HCT116 (cell line): ENCODE measurements at regions not wholly inside any gene's neighbourhood (a gene's known extent, or its start where the extent isn't known, plus 50 kb on each side); places are given as distances from the start of the nearest gene placed in this dataset.

Experiments used
- ATAC-seq: fragments of 200-7000 bp; cut with Tn5 transposase; 2 replicates; pipeline ENCODE4 v1.9.1; 2020; ENCODE audit warnings: mild to moderate bottlenecking, moderate library complexity
- BruUV-seq: library from RNA; stranded (reverse); fragments of 400-500 nt; replicated peaks from 2 replicates; lab custom pipeline; 2021; lab: Mats Ljungman, UMichigan
- CTCF ChIA-PET: fragments of 300-600 bp; sonication (Branson Sonifier 250); formaldehyde crosslinking; loops from one replicate; lab custom pipeline; 2021; ENCODE audit warnings: antibody characterized with exemption; lab: Charles Lee
- POLR2A ChIA-PET: fragments of 300-600, 350-600 bp; sonication (Branson Sonifier 250); formaldehyde crosslinking; loops from one replicate; lab custom pipeline; 2021; ENCODE audit warnings: antibody characterized with exemption; lab: Charles Lee
- RAD21 ChIA-PET, 2 experiments: fragments of 300-600 bp; sonication (Branson Sonifier 250); formaldehyde crosslinking; loops; one replicate each; lab custom pipeline; 2023; ENCODE audit warnings: low total read pairs in 2 of 2; ENCODE audit not compliant: uncharacterized antibody in 2 of 2, unreplicated experiment in 2 of 2, low non-redundant PET in 1 of 2; lab: Charles Lee
- DNase-seq: peaks from one replicate; pipeline ENCODE4 v3.0.0-alpha.2; 2010; ENCODE audit warnings: low read depth, low spot score
- H2AFZ ChIP-seq: fragments of 200-600 bp; shearing (Covaris generic), sonication (generic); 2 replicates; pipeline ENCODE4 v1.6.1; 2017; ENCODE audit warnings: low read depth, mixed run types, mixed read lengths, antibody characterized with exemption, low read length; ENCODE audit not compliant: poor library complexity, severe bottlenecking
- H3K27ac ChIP-seq: 2 replicates; pipeline ENCODE4 v1.5.1; 2012; ENCODE audit warnings: low read depth, low read length
- H3K27me3 ChIP-seq: fragments of 200-600 bp; sonication (generic); 2 replicates; pipeline ENCODE4 v1.6.1; 2016; ENCODE audit warnings: mixed run types, low read length, mixed read lengths; ENCODE audit not compliant: insufficient read depth
- H3K36me3 ChIP-seq, 2 experiments: fragments of 200-500 bp in 1 of 2; fragments of 200-600 bp in 1 of 2; sonication (Bioruptor generic) in 1 of 2; sonication (generic) in 1 of 2; 2 replicates each; pipeline versions ENCODE4 v1.5.1 to v1.6.1; 2014 to 2016; ENCODE audit warnings: low read length in 2 of 2, inconsistent platforms in 1 of 2, mixed read lengths in 1 of 2, mixed run types in 1 of 2; ENCODE audit not compliant: insufficient read depth in 2 of 2, control insufficient read depth in 1 of 2
- H3K4me1 ChIP-seq, 2 experiments: fragments of 200-600 bp in 1 of 2; sonication (generic) in 1 of 2; 2 replicates each; pipeline versions ENCODE4 v1.5.1 to v1.6.1; 2012 to 2017; ENCODE audit warnings: low read length in 2 of 2, inconsistent platforms in 1 of 2, mild to moderate bottlenecking in 1 of 2, mixed read lengths in 1 of 2, mixed run types in 1 of 2, moderate library complexity in 1 of 2; ENCODE audit not compliant: insufficient read depth in 2 of 2, control insufficient read depth in 1 of 2
- H3K4me2 ChIP-seq: fragments of 200-600 bp; sonication (generic); 2 replicates; pipeline ENCODE4 v1.6.1; 2017; ENCODE audit warnings: mixed run types, low read length, mixed read lengths
- H3K4me3 ChIP-seq, 2 experiments: fragments of 200-600 bp in 1 of 2; sonication (generic) in 1 of 2; replicated peaks in 1 of 2; 2 replicates each; pipeline ENCODE4 v1.5.1; 2011 to 2016; ENCODE audit warnings: low read length in 2 of 2, control low read depth in 1 of 2, low read depth in 1 of 2, mild to moderate bottlenecking in 1 of 2, mixed read lengths in 1 of 2, mixed run types in 1 of 2
- H3K79me2 ChIP-seq: fragments of 200-600 bp; sonication (generic); 2 replicates; pipeline ENCODE4 v1.6.1; 2017; ENCODE audit warnings: mild to moderate bottlenecking, mixed run types, low read length, moderate library complexity, mixed read lengths; ENCODE audit not compliant: insufficient read depth
- H3K9ac ChIP-seq: fragments of 200-600 bp; sonication (generic); 2 replicates; pipeline ENCODE4 v1.6.1; 2016; ENCODE audit warnings: low read length, mixed read lengths
- H3K9me2 ChIP-seq: fragments of 200-600 bp; sonication (generic), shearing (Covaris generic); 2 replicates; pipeline ENCODE4 v1.6.1; 2017; ENCODE audit warnings: mixed run types, mild to moderate bottlenecking, moderate library complexity; ENCODE audit not compliant: insufficient read depth
- H3K9me3 ChIP-seq, 2 experiments: fragments of 200-500 bp in 1 of 2; fragments of 200-600 bp in 1 of 2; sonication (Bioruptor generic) in 1 of 2; sonication (generic) in 1 of 2; 2 replicates each; pipeline ENCODE4 v1.6.1; 2014 to 2017; ENCODE audit warnings: low read length in 2 of 2, mixed read lengths in 2 of 2, inconsistent platforms in 1 of 2, low read depth in 1 of 2, mild to moderate bottlenecking in 1 of 2, mixed run types in 1 of 2, moderate library complexity in 1 of 2; ENCODE audit not compliant: control insufficient read depth in 1 of 2, insufficient read depth in 1 of 2
- H4K20me1 ChIP-seq: fragments of 200-600 bp; sonication (generic), shearing (Covaris generic); 2 replicates; pipeline ENCODE4 v1.6.1; 2017; ENCODE audit warnings: mixed run types, mild to moderate bottlenecking, moderate library complexity; ENCODE audit not compliant: insufficient read depth
- CBX3 ChIP-seq: IDR thresholded peaks from 2 replicates; pipeline ENCODE4 v1.6.1; 2012; ENCODE audit warnings: low read depth
- CEBPB ChIP-seq: IDR thresholded peaks from 2 replicates; pipeline ENCODE4 v1.6.1; 2012; ENCODE audit warnings: low read depth
- EGR1 ChIP-seq: IDR thresholded peaks from 2 replicates; pipeline ENCODE4 v1.6.1; 2012; ENCODE audit warnings: low read depth
- ELF1 ChIP-seq: IDR thresholded peaks from 2 replicates; pipeline ENCODE4 v1.6.1; 2012; ENCODE audit warnings: low read depth, borderline replicate concordance
- EZH2 ChIP-seq: fragments of 200-600 bp; sonication (generic); IDR thresholded peaks from 2 replicates; pipeline ENCODE4 v1.6.1; 2017; ENCODE audit warnings: antibody characterized with exemption, mixed run types
- EZH2phosphoT487 ChIP-seq: fragments of 200-600 bp; IDR thresholded peaks from 2 replicates; pipeline ENCODE4 v1.6.1; 2018; ENCODE audit warnings: antibody characterized with exemption, borderline replicate concordance
- JUND ChIP-seq: IDR thresholded peaks from 2 replicates; pipeline ENCODE4 v1.6.1; 2012
- POLR2A ChIP-seq: IDR thresholded peaks from 2 replicates; pipeline ENCODE4 v1.7.0; 2011; ENCODE audit warnings: borderline replicate concordance; ENCODE audit not compliant: insufficient read depth, insufficient read length; ENCODE audit errors: extremely low read depth
- POLR2AphosphoS5 ChIP-seq: IDR thresholded peaks from 2 replicates; pipeline ENCODE4 v1.6.1; 2011; ENCODE audit warnings: mild to moderate bottlenecking, low read depth, low read length, moderate library complexity
- RAD21 ChIP-seq: IDR thresholded peaks from 2 replicates; pipeline ENCODE4 v1.6.1; 2012; ENCODE audit warnings: low read depth, mild to moderate bottlenecking
- SIN3A ChIP-seq: IDR thresholded peaks from 2 replicates; pipeline ENCODE4 v1.6.1; 2012; ENCODE audit warnings: low read depth
- SP1 ChIP-seq: IDR thresholded peaks from 2 replicates; pipeline ENCODE4 v1.6.1; 2012; ENCODE audit warnings: low read depth
- SRF ChIP-seq: IDR thresholded peaks from 2 replicates; pipeline ENCODE4 v1.6.1; 2012; ENCODE audit warnings: low read depth
- TCF7L2 ChIP-seq: IDR thresholded peaks from 2 replicates; pipeline ENCODE4 v1.7.0; 2011; ENCODE audit warnings: borderline replicate concordance, inconsistent platforms; ENCODE audit not compliant: insufficient read depth, insufficient read length; ENCODE audit errors: extremely low read depth
- ZFX ChIP-seq: fragments of 450-650 bp; IDR thresholded peaks from 2 replicates; pipeline ENCODE4 v1.6.1; 2017
- intact Hi-C: fragments of 100-400 bp; cut with micrococcal nuclease; formaldehyde crosslinking; loops from 2 replicates; pipeline ENCODE4 v1.10.0; 2022
- TF ChIP-seq, protein P1 (sequence below): IDR thresholded peaks from 2 replicates; pipeline ENCODE4 v1.6.1; 2012; ENCODE audit warnings: low read depth
- TF ChIP-seq, protein P2 (sequence below): IDR thresholded peaks from 2 replicates; pipeline ENCODE4 v1.6.1; 2011; ENCODE audit warnings: mild to moderate bottlenecking, low read length, moderate library complexity; ENCODE audit not compliant: insufficient replicate concordance; ENCODE audit errors: extremely low read depth
- TF ChIP-seq, protein P3 (sequence below): IDR thresholded peaks from 2 replicates; pipeline ENCODE4 v1.6.1; 2012

DNA sequence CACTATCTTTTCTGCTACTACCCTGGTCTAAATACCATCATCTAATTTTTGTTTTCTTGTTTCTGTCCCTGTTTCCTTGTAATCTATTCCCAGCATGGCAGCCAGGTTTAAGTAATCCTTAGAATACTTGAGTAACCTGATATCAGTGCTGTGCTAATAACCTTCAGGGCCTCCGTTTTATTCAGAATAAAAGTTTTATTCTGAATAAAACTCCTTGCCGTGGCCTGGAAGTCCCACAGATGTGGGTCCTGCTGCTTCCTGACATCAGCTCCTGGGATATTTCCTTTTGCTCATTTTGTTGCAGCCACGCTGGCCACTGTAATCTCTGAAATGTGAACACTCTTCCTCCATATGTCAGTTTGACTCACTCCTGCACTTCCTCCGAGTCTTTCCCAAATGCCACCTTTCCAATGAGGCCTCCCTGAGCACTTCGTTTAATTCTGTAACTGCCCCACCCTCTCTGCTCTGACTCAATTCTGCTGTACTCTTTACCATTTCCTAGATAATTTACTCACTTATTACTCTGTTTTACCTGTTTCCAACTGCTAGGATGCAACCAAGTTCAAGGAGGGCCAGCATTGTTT is 114.0 kb upstream of the FOXA2 start:
- ChIA-PET RAD21 (no interaction called here), POLR2A (no interaction called here), CTCF (no interaction called here)
- Histone ChIP-seq H3K36me3 (no peaks in the 10 kb centered on the region), H3K4me1 (no peaks in the 10 kb centered on the region), H3K27me3 (peaks cover 10% of the 10 kb centered on the region; the same call in 1 of the 2 replicates), H3K27ac (no peak overlapping the region), H3K79me2 (no peaks in the 10 kb centered on the region), H2AFZ (no peak overlapping the region), H3K4me3 (no peak overlapping the region), H4K20me1 (no peaks in the 10 kb centered on the region), H3K9me3 (no peaks in the 10 kb centered on the region), H3K4me2 (no peak overlapping the region), H3K9me2 (no peaks in the 10 kb centered on the region), H3K9ac (no peak overlapping the region)
- ATAC-seq (no peak), DNase-seq (no peak)
- intact Hi-C loops = no loop called here
- TF ChIP-seq CEBPB (no peak), EZH2 (no peak), EZH2phosphoT487 (no peak), POLR2AphosphoS5 (no peak), JUND (no peak), CBX3 (no peak), SIN3A (no peak), RAD21 (no peak), POLR2A (no peak), SRF (no peak), TCF7L2 (no peak), ELF1 (no peak), EGR1 (no peak), ZFX (no peak), SP1 (no peak)
- TF ChIP-seq, protein P1, sequence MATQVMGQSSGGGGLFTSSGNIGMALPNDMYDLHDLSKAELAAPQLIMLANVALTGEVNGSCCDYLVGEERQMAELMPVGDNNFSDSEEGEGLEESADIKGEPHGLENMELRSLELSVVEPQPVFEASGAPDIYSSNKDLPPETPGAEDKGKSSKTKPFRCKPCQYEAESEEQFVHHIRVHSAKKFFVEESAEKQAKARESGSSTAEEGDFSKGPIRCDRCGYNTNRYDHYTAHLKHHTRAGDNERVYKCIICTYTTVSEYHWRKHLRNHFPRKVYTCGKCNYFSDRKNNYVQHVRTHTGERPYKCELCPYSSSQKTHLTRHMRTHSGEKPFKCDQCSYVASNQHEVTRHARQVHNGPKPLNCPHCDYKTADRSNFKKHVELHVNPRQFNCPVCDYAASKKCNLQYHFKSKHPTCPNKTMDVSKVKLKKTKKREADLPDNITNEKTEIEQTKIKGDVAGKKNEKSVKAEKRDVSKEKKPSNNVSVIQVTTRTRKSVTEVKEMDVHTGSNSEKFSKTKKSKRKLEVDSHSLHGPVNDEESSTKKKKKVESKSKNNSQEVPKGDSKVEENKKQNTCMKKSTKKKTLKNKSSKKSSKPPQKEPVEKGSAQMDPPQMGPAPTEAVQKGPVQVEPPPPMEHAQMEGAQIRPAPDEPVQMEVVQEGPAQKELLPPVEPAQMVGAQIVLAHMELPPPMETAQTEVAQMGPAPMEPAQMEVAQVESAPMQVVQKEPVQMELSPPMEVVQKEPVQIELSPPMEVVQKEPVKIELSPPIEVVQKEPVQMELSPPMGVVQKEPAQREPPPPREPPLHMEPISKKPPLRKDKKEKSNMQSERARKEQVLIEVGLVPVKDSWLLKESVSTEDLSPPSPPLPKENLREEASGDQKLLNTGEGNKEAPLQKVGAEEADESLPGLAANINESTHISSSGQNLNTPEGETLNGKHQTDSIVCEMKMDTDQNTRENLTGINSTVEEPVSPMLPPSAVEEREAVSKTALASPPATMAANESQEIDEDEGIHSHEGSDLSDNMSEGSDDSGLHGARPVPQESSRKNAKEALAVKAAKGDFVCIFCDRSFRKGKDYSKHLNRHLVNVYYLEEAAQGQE = no peak
- TF ChIP-seq, protein P2, sequence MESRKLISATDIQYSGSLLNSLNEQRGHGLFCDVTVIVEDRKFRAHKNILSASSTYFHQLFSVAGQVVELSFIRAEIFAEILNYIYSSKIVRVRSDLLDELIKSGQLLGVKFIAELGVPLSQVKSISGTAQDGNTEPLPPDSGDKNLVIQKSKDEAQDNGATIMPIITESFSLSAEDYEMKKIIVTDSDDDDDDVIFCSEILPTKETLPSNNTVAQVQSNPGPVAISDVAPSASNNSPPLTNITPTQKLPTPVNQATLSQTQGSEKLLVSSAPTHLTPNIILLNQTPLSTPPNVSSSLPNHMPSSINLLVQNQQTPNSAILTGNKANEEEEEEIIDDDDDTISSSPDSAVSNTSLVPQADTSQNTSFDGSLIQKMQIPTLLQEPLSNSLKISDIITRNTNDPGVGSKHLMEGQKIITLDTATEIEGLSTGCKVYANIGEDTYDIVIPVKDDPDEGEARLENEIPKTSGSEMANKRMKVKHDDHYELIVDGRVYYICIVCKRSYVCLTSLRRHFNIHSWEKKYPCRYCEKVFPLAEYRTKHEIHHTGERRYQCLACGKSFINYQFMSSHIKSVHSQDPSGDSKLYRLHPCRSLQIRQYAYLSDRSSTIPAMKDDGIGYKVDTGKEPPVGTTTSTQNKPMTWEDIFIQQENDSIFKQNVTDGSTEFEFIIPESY = no peak
- TF ChIP-seq, protein P3, sequence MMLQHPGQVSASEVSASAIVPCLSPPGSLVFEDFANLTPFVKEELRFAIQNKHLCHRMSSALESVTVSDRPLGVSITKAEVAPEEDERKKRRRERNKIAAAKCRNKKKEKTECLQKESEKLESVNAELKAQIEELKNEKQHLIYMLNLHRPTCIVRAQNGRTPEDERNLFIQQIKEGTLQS = no peak
- BruUV-seq = no TSS peak
